CD14-positive monocyte (primary cell): ENCODE measurements at regions not wholly inside any gene's neighbourhood (a gene's known extent, or its start where the extent isn't known, plus 50 kb on each side); places are given as distances from the start of the nearest gene placed in this dataset.

Source experiments
- DNase-seq, 3 donors: peaks; one replicate each; pipeline ENCODE4 v3.0.0-alpha.2; 2011 to 2022
- H2AFZ ChIP-seq: 2 replicates; pipeline ENCODE4 v1.6.0; 2012; ENCODE audit warnings: mild to moderate bottlenecking, low read depth, low read length, inconsistent platforms; ENCODE audit not compliant: insufficient read depth, poor library complexity, severe bottlenecking
- H3K27ac ChIP-seq, 2 donors: 1 replicate in 1 of 2; 2 replicates in 1 of 2; pipeline ENCODE4 v1.5.1; 2012 to 2013; ENCODE audit warnings: low read length in 2 of 2, control low read depth in 1 of 2, inconsistent platforms in 1 of 2, low read depth in 1 of 2, mild to moderate bottlenecking in 1 of 2
- H3K27me3 ChIP-seq, 2 donors: one replicate each; pipeline versions ENCODE4 v1.6.0 to v1.6.1; 2011 to 2013; ENCODE audit warnings: low read length in 2 of 2; ENCODE audit not compliant: control insufficient read depth in 2 of 2, insufficient read depth in 2 of 2
- H3K36me3 ChIP-seq, 2 donors: replicated peaks in 1 of 2; 1 replicate in 1 of 2; 2 replicates in 1 of 2; pipeline versions ENCODE4 v1.5.1 to v1.6.1; 2012 to 2013; ENCODE audit warnings: low read length in 2 of 2, control low read depth in 1 of 2, inconsistent platforms in 1 of 2, mild to moderate bottlenecking in 1 of 2; ENCODE audit not compliant: insufficient read depth in 2 of 2, control insufficient read depth in 1 of 2
- H3K4me1 ChIP-seq, 2 donors: 1 replicate in 1 of 2; 2 replicates in 1 of 2; pipeline versions ENCODE4 v1.5.1 to v1.6.1; 2012 to 2013; ENCODE audit warnings: low read length in 2 of 2, control low read depth in 1 of 2, inconsistent platforms in 1 of 2, mild to moderate bottlenecking in 1 of 2, moderate library complexity in 1 of 2; ENCODE audit not compliant: insufficient read depth in 2 of 2, control insufficient read depth in 1 of 2
- H3K4me2 ChIP-seq: replicated peaks from 2 replicates; pipeline ENCODE3; 2012; ENCODE audit warnings: low read length, moderate library complexity, mild to moderate bottlenecking; ENCODE audit not compliant: poor library complexity, severe bottlenecking; ENCODE audit errors: extremely low read depth
- H3K4me3 ChIP-seq, 3 experiments: fragments of 200-600 bp in 1 of 3; sonication (generic) in 1 of 3; replicated peaks in 1 of 3; 1 replicate in 2 of 3; 2 replicates in 1 of 3; pipeline ENCODE4 v1.5.1; 2011 to 2013; ENCODE audit warnings: low read length in 3 of 3, mild to moderate bottlenecking in 3 of 3, control low read depth in 2 of 3, low read depth in 2 of 3, inconsistent platforms in 1 of 3, moderate library complexity in 1 of 3
- H3K79me2 ChIP-seq: 2 replicates; pipeline ENCODE4 v1.6.0; 2012; ENCODE audit warnings: mild to moderate bottlenecking, control low read depth, inconsistent platforms, low read length, moderate library complexity; ENCODE audit not compliant: insufficient read depth
- H3K9ac ChIP-seq: 2 replicates; pipeline ENCODE4 v1.6.0; 2017; ENCODE audit warnings: low read length, mild to moderate bottlenecking; ENCODE audit not compliant: insufficient read depth, poor library complexity, severe bottlenecking
- H3K9me3 ChIP-seq, 2 donors: replicated peaks in 1 of 2; 1 replicate in 1 of 2; 2 replicates in 1 of 2; pipeline versions ENCODE4 v1.5.1 to v1.6.1; 2012 to 2013; ENCODE audit warnings: low read length in 2 of 2, control low read depth in 1 of 2; ENCODE audit not compliant: control insufficient read depth in 1 of 2, insufficient read depth in 1 of 2
- H4K20me1 ChIP-seq: 2 replicates; pipeline ENCODE4 v1.6.0; 2012; ENCODE audit warnings: mild to moderate bottlenecking, low read length, control low read depth, moderate library complexity; ENCODE audit not compliant: insufficient read depth
- H3K27ac Mint-ChIP-seq, 7 donors: one replicate each; pipeline ENCODE4 v1.8.0; 2020; ENCODE audit warnings: mild to moderate bottlenecking in 7 of 7, mixed read lengths in 7 of 7, moderate library complexity in 6 of 7, inconsistent platforms in 2 of 7
- H3K27me3 Mint-ChIP-seq, 3 donors: one replicate each; pipeline ENCODE4 v1.8.0; 2021 to 2022; ENCODE audit warnings: low read depth in 3 of 3, mild to moderate bottlenecking in 3 of 3, mixed read lengths in 3 of 3, moderate library complexity in 3 of 3, inconsistent platforms in 1 of 3
- H3K36me3 Mint-ChIP-seq, 2 donors: one replicate each; pipeline ENCODE4 v1.8.0; 2020; ENCODE audit warnings: mixed read lengths in 2 of 2, inconsistent platforms in 1 of 2, mild to moderate bottlenecking in 1 of 2
- H3K4me1 Mint-ChIP-seq: one replicate; pipeline ENCODE4 v1.8.0; 2020; ENCODE audit warnings: mild to moderate bottlenecking, mixed read lengths
- H3K4me3 Mint-ChIP-seq, 2 donors: one replicate each; pipeline ENCODE4 v1.8.0; 2020; ENCODE audit warnings: mild to moderate bottlenecking in 2 of 2, mixed read lengths in 2 of 2, moderate library complexity in 1 of 2
- H3K9me3 Mint-ChIP-seq, 7 donors: one replicate each; pipeline ENCODE4 v1.8.0; 2020 to 2022; ENCODE audit warnings: mixed read lengths in 7 of 7, mild to moderate bottlenecking in 6 of 7, moderate library complexity in 6 of 7, inconsistent platforms in 2 of 7
- WGBS: methylation state at CpG from one replicate; pipeline ENCODE4 v1.1.5; 2013; ENCODE audit warnings: missing lambda C conversion rate; ENCODE audit not compliant: insufficient coverage; 5-methylcytosine and 5-hydroxymethylcytosine counted together
- intact Hi-C, 2 donors: fragments of 100-400 bp; cut with micrococcal nuclease; formaldehyde crosslinking; loops; one replicate each; pipeline versions ENCODE4 v1.15.0 to v1.15.1; 2023
- TF ChIP-seq, protein P1 (sequence below): fragments of 200-600 bp; IDR thresholded peaks from one replicate; pipeline ENCODE4 v1.8.0; 2022; ENCODE audit warnings: antibody characterized with exemption, mild to moderate bottlenecking

GRCh38 chr18:28514699-28515098 is 337.8 kb upstream of the CDH2 start:
- Mint-ChIP-seq H3K36me3 (no peaks in the 10 kb centered on the region), H3K9me3 (peaks cover 0 to 8% (median 3%) of the 10 kb centered on the region in 7 donors), H3K27me3 (peaks cover 0 to 1% (median 0%) of the 10 kb centered on the region in 3 donors), H3K4me3 (no peak overlapping the region), H3K4me1 (no peaks in the 10 kb centered on the region), H3K27ac (no peak overlapping the region)
- H3K9me3 ChIP-seq: peaks cover 3 to 7% of the 10 kb centered on the region in 2 donors
- no peak overlapping the region for H2AFZ ChIP-seq
- H3K9ac ChIP-seq: no peak overlapping the region
- no peak overlapping the region for H3K4me2 ChIP-seq
- no peak for DNase-seq
- TF ChIP-seq, protein P1, sequence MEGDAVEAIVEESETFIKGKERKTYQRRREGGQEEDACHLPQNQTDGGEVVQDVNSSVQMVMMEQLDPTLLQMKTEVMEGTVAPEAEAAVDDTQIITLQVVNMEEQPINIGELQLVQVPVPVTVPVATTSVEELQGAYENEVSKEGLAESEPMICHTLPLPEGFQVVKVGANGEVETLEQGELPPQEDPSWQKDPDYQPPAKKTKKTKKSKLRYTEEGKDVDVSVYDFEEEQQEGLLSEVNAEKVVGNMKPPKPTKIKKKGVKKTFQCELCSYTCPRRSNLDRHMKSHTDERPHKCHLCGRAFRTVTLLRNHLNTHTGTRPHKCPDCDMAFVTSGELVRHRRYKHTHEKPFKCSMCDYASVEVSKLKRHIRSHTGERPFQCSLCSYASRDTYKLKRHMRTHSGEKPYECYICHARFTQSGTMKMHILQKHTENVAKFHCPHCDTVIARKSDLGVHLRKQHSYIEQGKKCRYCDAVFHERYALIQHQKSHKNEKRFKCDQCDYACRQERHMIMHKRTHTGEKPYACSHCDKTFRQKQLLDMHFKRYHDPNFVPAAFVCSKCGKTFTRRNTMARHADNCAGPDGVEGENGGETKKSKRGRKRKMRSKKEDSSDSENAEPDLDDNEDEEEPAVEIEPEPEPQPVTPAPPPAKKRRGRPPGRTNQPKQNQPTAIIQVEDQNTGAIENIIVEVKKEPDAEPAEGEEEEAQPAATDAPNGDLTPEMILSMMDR: no peak
- no peak overlapping the region for H3K27ac ChIP-seq
- intact Hi-C loops: no loop called here
- no peaks in the 10 kb centered on the region for H3K27me3 ChIP-seq
- H3K4me3 ChIP-seq: no peak overlapping the region
- H4K20me1 ChIP-seq: no peaks in the 10 kb centered on the region
- no peaks in the 10 kb centered on the region for H3K79me2 ChIP-seq
- 82% methylated on average over 5 of the region's 6 CpGs for WGBS
- H3K36me3 ChIP-seq: no peaks in the 10 kb centered on the region
- H3K4me1 ChIP-seq: no peaks in the 10 kb centered on the region

- H3K4me1 ChIP-seq: no peaks in the 10 kb centered on the region
- H3K9ac ChIP-seq: no peak overlapping the region
- H3K4me2 ChIP-seq: no peak overlapping the region
- no peaks in the 10 kb centered on the region for H4K20me1 ChIP-seq
- peaks cover 0 to 7% of the 10 kb centered on the region in 2 donors for H3K9me3 ChIP-seq
- H2AFZ ChIP-seq: no peak overlapping the region
- H3K27ac ChIP-seq: no peak overlapping the region
- Mint-ChIP-seq H3K4me1 (no peaks in the 10 kb centered on the region), H3K36me3 (no peaks in the 10 kb centered on the region), H3K27me3 (peaks cover 0 to 1% (median 0%) of the 10 kb centered on the region in 3 donors), H3K4me3 (no peak overlapping the region), H3K9me3 (peaks cover 0 to 8% (median 2%) of the 10 kb centered on the region in 7 donors), H3K27ac (no peak overlapping the region)
- WGBS: 49% methylated on average over 2 of the region's 2 CpGs
- TF ChIP-seq, protein P1: no peak
- intact Hi-C loops: no loop called here
- no peak for DNase-seq
- no peaks in the 10 kb centered on the region for H3K27me3 ChIP-seq
- H3K4me3 ChIP-seq: no peak overlapping the region
- no peaks in the 10 kb centered on the region for H3K79me2 ChIP-seq
- no peaks in the 10 kb centered on the region for H3K36me3 ChIP-seq
Observed at GRCh38 chr18:28512357-28512756, 335.4 kb upstream of the CDH2 start.
